ENCODE measurements at regions not wholly inside any gene's neighbourhood (a gene's known extent, or its start where the extent isn't known, plus 50 kb on each side); places are given as distances from the start of the nearest gene placed in this dataset.
"Not testable (repeated sequence)": the region's sequence is repeated elsewhere in the genome, so short reads cannot be mapped to it uniquely, and the experiment has no call there.

DNA sequence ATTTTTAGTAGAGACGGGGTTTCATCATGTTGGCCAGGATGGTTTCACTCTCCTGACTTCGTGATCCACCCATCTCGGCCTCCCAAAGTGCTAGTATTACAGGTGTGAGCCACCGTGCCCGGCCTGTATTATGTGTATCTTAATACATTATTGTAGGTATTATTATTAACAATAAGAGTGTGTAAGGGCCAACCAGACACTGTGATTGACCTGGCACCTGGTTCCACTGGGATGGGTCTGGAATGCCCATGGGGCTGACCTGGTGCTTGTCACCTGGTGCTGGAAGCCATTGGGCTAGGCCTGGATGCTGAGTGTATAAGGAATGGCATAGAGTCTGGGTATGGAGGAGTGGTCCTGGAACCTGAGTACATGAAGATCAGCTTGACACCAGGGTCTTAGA is 906.9 kb upstream of the TMEFF2 start:
- DNase-seq (ENCODE audit: low read depth) = no peak
- no peak overlapping the region for H3K4me3 ChIP-seq (ENCODE audit: low read depth, low read length)
- TF ChIP-seq, protein P1, sequence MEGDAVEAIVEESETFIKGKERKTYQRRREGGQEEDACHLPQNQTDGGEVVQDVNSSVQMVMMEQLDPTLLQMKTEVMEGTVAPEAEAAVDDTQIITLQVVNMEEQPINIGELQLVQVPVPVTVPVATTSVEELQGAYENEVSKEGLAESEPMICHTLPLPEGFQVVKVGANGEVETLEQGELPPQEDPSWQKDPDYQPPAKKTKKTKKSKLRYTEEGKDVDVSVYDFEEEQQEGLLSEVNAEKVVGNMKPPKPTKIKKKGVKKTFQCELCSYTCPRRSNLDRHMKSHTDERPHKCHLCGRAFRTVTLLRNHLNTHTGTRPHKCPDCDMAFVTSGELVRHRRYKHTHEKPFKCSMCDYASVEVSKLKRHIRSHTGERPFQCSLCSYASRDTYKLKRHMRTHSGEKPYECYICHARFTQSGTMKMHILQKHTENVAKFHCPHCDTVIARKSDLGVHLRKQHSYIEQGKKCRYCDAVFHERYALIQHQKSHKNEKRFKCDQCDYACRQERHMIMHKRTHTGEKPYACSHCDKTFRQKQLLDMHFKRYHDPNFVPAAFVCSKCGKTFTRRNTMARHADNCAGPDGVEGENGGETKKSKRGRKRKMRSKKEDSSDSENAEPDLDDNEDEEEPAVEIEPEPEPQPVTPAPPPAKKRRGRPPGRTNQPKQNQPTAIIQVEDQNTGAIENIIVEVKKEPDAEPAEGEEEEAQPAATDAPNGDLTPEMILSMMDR (conservative IDR thresholded peaks at IDR 0.05; ENCODE audit: low read depth, low read length) = no peak

DNA sequence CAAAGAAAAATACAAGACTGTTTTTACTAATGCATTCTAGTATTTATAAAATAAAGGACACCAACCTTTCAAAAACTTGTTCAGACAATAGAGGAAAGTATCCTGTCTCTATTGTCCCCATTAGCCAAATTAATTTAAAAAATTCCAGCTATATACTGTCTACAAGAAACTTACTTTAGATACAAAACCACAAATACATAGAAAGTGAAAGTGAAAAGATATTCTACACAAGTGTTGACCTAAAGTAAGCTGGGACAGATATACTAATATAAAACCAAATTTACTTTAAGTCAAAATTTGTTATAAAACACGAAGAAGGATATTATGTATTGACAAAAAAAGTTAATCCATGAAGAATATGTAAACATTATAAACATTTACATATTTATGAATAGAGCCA is 893.3 kb upstream of the TMEFF2 start:
- no peak overlapping the region for H3K4me3 ChIP-seq (ENCODE audit: low read depth, low read length)
- TF ChIP-seq, protein P1 (conservative IDR thresholded peaks at IDR 0.05; ENCODE audit: low read depth, low read length) = no peak
- DNase-seq (ENCODE audit: low read depth) = no peak

DNA sequence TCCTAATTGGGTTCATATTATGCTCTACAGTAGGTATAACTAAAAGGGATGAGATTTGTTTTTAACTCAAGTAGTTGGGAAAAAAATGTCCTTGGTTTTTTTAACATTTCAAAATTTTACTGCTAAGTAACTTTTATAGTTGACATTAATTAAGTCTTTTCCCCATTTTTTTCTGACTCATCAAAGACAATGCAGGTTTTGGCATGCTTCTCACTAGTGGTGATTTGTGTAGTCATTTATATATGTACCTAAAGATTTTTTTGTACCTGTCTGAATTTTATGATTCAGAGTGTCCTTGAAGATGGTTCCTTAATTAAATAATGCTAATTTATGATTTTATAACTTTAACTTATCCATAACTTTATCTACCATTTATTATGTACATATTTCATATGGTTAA is 882.3 kb upstream of the TMEFF2 start:
- no peak for DNase-seq (ENCODE audit: low read depth)
- no peak overlapping the region for H3K4me3 ChIP-seq (ENCODE audit: low read depth, low read length)
- TF ChIP-seq, protein P1 (conservative IDR thresholded peaks at IDR 0.05; ENCODE audit: low read depth, low read length) = no peak

DNA sequence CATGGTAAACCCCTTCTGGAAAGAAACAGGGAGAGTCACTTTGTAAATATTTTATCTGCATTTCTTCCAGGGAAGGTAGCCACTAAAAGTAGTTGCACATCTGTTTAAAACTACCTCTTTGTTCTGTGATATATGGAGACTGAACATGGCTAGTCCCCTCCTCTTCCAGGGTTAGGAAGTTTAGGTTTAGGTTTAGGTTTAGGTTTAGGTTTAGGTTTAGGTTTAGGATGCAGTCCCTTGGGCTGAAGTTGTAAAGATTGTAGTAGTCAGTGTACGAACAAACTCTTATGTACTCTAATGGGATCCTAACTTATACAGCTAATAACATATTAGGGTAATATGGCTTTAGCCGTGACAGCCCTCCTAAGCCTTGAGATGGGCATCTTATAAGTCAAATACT is 880.2 kb upstream of the TMEFF2 start:
- no peak overlapping the region for H3K4me3 ChIP-seq (ENCODE audit: low read depth, low read length)
- TF ChIP-seq, protein P1 (conservative IDR thresholded peaks at IDR 0.05; ENCODE audit: low read depth, low read length) = no peak
- DNase-seq (ENCODE audit: low read depth) = no peak

DNA sequence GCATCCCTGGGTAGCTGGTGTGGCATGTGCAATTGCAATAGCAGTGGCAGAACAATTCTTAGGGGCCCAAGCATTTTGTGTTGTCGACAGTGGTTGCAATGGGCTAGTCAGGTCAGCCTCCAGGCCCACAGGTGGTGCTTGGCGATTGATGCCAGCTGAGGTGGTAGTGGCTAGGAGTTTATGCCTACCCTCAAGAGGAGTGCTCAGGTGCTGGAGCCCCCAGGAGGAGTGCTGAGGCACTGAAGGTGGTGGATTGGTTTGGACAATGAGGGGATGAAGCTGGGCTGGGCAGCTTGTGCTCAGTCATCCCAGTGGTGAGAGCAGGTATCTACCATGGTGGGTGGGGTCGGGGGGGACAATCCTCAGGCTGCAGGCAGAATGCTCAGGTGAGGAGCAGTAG is 877.9 kb upstream of the TMEFF2 start:
- DNase-seq (ENCODE audit: low read depth) = no peak
- H3K4me3 ChIP-seq (ENCODE audit: low read depth, low read length) = no peak overlapping the region
- TF ChIP-seq, protein P1 (conservative IDR thresholded peaks at IDR 0.05; ENCODE audit: low read depth, low read length) = no peak

DNA sequence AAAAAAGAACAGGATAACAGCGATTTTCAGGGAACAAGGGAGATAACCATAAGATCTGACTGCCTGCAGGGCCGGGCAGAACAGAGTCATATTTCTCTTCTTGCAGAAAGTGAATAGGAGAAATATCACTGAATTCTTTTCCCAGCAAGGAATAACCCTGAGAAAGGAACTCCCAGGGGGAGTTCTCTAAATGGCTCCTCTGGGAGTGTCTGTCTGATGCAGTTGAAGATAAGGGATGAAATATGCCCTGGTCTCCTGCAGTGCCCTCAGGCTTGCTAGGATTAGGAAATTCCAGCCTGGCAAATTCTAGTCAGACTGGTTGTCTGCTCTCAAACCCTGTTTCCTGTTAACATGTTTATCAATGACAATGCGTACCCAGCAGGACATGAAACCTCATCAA is 830.8 kb upstream of the TMEFF2 start:
- not testable (repeated sequence) for DNase-seq (ENCODE audit: low read depth); H3K4me3 ChIP-seq (ENCODE audit: low read depth, low read length)

DNA sequence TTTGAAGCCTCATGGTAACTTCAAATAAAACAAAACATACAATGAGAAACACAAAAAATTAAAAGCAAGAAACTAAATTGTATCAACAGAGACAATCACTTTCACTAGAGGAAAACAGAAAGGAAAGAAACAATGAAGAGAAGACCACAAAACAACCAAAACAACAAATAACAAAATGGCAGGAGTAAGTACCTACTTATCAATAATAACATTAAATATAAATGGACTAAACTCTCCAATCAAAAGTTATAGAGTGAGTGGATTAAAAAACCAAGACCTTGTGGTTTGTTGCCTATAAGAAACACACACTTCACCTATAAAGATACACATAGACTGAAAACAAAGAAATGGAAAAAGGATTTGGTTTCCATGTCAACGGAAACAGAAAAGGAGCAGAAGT is 830.1 kb upstream of the TMEFF2 start:
- TF ChIP-seq, protein P1 (conservative IDR thresholded peaks at IDR 0.05; ENCODE audit: low read depth, low read length) = no peak
- no peak overlapping the region for H3K4me3 ChIP-seq (ENCODE audit: low read depth, low read length)
- DNase-seq (ENCODE audit: low read depth) = no peak

DNA sequence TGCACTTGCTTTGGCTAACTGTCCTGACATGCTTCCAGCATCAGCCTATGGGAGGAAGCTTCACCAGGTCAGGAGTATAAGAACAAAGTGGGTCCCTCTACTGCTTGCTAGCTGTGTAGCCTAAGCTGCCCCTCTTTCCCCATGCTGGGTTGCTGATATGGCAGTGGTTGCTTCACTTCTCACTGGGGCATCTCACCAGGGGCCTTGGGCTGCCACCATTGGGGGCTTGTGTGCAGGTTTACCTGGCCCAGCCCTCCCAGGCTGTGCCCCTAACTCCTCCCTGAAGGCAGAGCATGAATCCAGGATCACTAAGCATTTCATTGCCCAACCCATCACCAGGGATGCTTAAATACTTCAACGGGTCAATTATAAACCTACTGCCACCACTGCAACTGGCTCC is 817.1 kb upstream of the TMEFF2 start:
- H3K4me3 ChIP-seq (ENCODE audit: low read depth, low read length) = no peak overlapping the region
- TF ChIP-seq, protein P1 (conservative IDR thresholded peaks at IDR 0.05; ENCODE audit: low read depth, low read length) = no peak
- no peak for DNase-seq (ENCODE audit: low read depth)

All from choroid plexus epithelial cell (primary cell).